Esophagus squamous epithelium (tissue), 4 donors: ENCODE measurements at regions not wholly inside any gene's neighbourhood (a gene's known extent, or its start where the extent isn't known, plus 50 kb on each side); places are given as distances from the start of the nearest gene placed in this dataset.

Experiments
- CTCF ChIP-seq, 6 experiments: fragments of 450-650 bp in 4 of 6; fragments of 200-600 bp in 2 of 6; sonication (generic) in 2 of 6; IDR thresholded peaks; one replicate each; pipeline ENCODE4 v1.5.1; 2016 to 2019; ENCODE audit warnings: antibody characterized with exemption in 6 of 6, mild to moderate bottlenecking in 4 of 6, moderate library complexity in 4 of 6
- POLR2A ChIP-seq, 4 donors: fragments of 450-650 bp; IDR thresholded peaks; one replicate each; pipeline ENCODE4 v1.6.1; 2017; ENCODE audit warnings: antibody characterized with exemption in 4 of 4, mild to moderate bottlenecking in 4 of 4, moderate library complexity in 3 of 4

- TF ChIP-seq CTCF (IDR thresholded peaks at IDR 0.05) (no peak), POLR2A (IDR thresholded peaks at IDR 0.05) (no peak)
Observed at GRCh38 chr6:164640956-164641355, 668.4 kb downstream of the C6orf118 start.
